Ishikawa (cell line): ENCODE measurements at regions not wholly inside any gene's neighbourhood (a gene's known extent, or its start where the extent isn't known, plus 50 kb on each side); places are given as distances from the start of the nearest gene placed in this dataset.

ENCODE experiments used
- RAD21 ChIP-seq: IDR thresholded peaks from 2 replicates; pipeline ENCODE4 v1.6.1; 2012; ENCODE audit warnings: low read depth
- TF ChIP-seq, protein P1 (sequence below): IDR thresholded peaks from 2 replicates; pipeline ENCODE4 v1.6.1; 2012
- TF ChIP-seq, protein P2 (sequence below): IDR thresholded peaks from 2 replicates; pipeline ENCODE4 v1.6.1; 2012; ENCODE audit warnings: low read depth, mild to moderate bottlenecking

DNA sequence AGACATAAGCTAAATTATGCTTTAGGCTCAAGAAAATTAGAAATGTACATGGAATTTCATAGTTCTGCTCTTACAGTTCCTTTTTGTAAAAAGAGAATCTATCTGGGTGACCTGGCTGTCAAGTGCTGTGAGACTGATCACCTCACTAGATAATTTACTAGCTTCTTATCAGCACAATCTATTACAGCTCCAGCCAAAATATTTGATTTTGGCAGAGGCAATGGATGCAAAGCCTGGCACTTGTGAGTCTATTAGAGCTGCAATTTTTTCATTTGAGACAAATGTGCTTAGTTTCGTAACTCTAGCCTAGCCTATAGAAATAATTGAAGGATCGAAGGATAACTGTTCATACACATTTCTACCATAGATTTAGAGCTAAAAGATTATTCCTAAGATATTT, 927.5 kb downstream of the SLC6A15 start:
- TF ChIP-seq RAD21, result no peak
- TF ChIP-seq, protein P1, sequence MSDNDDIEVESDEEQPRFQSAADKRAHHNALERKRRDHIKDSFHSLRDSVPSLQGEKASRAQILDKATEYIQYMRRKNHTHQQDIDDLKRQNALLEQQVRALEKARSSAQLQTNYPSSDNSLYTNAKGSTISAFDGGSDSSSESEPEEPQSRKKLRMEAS, result no peak
- TF ChIP-seq, protein P2, sequence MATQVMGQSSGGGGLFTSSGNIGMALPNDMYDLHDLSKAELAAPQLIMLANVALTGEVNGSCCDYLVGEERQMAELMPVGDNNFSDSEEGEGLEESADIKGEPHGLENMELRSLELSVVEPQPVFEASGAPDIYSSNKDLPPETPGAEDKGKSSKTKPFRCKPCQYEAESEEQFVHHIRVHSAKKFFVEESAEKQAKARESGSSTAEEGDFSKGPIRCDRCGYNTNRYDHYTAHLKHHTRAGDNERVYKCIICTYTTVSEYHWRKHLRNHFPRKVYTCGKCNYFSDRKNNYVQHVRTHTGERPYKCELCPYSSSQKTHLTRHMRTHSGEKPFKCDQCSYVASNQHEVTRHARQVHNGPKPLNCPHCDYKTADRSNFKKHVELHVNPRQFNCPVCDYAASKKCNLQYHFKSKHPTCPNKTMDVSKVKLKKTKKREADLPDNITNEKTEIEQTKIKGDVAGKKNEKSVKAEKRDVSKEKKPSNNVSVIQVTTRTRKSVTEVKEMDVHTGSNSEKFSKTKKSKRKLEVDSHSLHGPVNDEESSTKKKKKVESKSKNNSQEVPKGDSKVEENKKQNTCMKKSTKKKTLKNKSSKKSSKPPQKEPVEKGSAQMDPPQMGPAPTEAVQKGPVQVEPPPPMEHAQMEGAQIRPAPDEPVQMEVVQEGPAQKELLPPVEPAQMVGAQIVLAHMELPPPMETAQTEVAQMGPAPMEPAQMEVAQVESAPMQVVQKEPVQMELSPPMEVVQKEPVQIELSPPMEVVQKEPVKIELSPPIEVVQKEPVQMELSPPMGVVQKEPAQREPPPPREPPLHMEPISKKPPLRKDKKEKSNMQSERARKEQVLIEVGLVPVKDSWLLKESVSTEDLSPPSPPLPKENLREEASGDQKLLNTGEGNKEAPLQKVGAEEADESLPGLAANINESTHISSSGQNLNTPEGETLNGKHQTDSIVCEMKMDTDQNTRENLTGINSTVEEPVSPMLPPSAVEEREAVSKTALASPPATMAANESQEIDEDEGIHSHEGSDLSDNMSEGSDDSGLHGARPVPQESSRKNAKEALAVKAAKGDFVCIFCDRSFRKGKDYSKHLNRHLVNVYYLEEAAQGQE, result no peak
